GM21526 (cell line): ENCODE measurements at regions not wholly inside any gene's neighbourhood (a gene's known extent, or its start where the extent isn't known, plus 50 kb on each side); places are given as distances from the start of the nearest gene placed in this dataset.

Experiments used
- ATAC-seq: cut with Tn5 transposase; IDR thresholded peaks from one replicate; pipeline ENCODE4 v1.9.1; 2021; ENCODE audit warnings: moderate library complexity; ENCODE audit not compliant: unreplicated experiment, low FRiP score

DNA sequence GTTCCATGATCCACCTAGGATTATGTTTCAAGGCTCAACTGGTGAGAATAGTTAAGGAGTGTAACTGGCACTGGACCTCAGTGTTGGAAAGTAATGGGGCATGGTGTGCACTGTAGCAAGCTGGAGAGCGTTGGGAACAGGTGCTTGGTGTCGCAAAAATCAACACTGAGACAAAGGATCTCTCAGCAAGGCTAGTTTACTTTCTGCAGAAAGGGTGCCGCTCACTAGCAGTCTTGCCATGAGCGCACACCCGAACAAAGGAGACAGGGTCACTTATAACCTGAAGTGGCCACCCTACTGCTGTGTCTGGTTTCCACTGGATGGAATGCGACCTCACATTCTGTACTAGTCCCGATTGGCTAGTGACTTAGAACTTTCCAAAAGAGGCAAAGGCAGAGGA is 133.2 kb downstream of the TMEM17 start:
- no peak for ATAC-seq

GRCh38 chr2:62370321-62371250 is 135.4 kb downstream of the TMEM17 start:
- no peak for ATAC-seq

DNA sequence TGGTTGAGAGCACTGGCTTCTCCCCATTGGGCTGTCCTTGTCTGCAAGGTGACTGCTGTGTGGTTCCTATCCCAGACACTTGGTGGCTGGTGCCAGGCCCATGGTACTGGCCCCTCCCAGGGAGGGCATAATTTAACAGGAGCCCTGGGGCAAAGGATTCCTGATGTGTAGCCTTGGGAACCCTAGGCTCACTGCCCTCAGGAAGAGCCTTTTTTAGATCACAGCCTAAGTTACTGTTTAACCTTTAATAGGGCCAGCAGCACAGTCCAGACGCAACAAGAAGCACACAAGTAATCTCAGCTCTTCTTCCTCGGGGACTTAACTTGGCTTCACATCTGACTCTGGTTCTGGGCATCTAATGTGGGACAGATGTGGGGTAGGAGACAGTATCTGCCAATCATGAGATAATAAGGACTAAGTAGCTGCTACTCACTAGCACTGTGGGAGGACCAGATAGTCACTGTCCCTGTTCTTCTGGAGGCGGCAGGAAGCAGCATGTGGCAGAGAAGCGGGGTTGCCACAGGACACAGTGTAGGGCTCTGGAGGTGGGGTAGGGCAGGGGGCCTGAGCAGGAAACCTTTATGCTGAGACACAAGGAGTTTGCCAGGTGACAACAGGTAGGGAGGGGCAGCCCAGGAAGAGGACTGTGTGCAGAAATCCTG is 136.3 kb downstream of the TMEM17 start:
- ATAC-seq: no peak

DNA sequence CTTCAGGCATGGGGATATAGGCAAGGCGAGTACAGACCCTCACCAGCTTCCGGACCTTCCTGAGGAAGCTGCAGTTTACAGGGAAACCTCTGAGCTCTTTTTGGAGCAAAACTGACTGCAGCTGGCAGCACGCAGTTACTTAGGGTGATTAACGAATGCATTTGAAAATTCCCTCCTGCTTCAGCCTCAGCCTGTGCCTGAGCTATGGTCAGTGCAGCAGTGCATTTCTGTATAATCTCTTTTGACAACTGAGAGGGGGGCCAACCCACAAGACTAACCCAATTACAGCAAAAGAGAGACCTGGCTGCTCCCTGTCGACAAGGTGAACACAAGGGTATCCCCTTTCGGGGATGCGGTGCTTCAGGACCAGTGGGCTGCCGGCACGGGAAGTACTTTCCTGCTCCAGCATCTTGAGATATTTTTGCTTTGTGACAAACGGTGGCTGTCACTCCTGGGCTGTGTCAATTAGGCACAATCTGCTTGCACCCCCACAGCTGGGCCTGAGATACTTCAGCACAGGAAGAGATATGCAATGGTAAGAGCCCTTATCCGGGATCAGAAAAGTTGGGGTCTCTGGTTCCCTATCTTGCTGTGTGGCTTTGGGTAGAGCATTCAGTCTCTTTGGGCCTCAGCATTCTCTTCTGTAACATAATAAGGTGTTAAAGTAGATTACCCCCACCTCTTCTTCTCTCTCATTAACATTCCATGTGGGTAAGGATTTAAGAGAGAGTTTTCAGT is 141.0 kb downstream of the TMEM17 start:
- no peak for ATAC-seq

GRCh38 chr2:62363166-62363565 is 142.8 kb downstream of the TMEM17 start:
- ATAC-seq: peak; percentile 74

GRCh38 chr2:62362561-62362960 is 143.4 kb downstream of the TMEM17 start:
- peak; percentile 50 for ATAC-seq

DNA sequence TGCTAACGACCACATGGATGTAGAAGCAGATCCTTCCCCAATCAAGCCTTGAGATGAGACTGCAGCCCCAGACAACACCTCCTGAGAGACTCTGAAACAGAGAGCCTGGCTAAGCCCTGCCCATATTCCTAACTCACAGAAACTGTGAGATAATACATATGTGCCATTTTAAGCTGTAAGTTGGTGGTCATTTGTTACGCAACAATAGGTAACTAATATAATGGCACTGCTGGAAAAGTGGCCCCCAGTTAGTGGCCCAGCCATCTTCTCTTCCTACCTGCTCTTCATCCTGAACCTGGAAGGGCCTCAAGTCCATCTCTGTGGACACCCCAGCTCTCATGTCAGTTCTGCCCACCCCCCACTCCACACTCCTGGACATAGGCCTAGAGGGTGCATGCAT is 144.0 kb downstream of the TMEM17 start:
- no peak for ATAC-seq

DNA sequence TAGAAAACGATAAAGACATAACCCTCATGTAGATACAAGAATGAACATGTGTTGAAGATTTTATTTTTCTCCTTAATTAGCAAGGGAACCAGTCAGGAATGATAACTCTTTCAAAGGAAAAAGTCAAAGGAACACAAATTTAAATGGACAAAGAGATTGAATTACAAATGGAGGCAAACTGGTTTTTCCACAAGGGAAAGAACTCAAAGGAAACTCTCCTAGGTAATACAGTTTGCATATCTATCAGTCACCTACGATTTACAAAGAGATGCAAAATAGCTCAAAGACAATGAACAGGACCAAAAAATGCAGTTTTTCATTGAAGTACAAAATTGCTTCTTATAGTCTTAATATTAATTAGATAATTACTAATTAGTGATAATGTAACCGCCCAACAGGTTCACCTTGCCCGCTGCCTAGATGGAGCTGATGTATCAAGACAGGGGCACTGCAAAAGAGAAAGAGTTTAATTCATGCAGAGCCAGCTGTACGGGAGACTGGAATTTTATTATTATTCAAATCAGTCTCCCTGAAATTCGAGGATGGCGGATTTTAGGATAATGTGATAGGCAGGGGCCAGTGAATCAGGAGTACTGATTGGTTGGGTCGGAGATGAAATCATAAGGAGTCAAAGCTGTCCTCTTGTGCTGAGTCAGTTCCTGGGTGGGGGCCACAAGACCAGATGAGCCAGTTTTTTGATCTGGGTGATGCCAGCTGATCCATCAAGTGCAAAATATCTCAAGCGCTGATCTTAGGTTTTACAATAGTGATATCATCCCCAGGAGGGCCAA is 151.0 kb downstream of the TMEM17 start:
- ATAC-seq: no peak

DNA sequence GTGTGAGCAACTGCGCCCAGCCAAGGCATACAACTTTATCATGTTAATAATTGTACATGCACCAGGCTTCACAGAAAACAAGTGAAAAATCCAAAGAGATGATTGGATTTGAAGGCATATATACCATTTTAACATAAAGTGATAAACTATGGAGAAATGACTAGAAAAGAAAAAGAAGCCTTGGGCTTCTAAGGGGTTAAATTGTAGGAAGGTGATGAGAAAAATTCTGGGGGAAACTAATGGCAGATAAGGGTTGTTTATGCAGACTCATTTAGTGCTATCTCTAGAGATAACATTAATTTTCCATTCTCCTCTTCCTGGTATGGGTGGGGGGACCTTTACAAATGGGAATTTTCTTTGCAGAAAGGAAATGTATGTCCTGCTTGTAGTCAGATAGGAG is 154.0 kb downstream of the TMEM17 start:
- no peak for ATAC-seq

GRCh38 chr2:62349788-62350187 is 153.9 kb downstream of the B3GNT2 start:
- ATAC-seq: no peak

DNA sequence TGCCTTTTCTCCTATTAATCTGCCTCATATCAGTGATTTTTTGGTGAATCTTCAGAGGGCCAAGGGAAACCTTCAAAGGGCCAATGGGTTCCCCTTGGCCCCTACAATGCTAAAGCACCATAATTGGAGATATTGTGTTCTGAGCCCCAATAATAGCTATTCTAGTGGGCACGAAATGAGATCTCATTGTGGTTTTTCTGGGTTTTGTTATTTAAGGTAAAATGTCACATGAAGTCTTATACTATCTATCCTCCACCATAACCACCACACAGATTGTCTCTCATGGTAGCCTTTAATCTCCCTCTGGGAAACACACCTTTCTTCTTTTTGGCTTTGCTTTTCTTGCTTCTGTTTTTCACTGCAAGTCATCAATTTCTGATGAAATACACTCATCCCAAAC is 152.8 kb downstream of the B3GNT2 start:
- no peak for ATAC-seq

DNA sequence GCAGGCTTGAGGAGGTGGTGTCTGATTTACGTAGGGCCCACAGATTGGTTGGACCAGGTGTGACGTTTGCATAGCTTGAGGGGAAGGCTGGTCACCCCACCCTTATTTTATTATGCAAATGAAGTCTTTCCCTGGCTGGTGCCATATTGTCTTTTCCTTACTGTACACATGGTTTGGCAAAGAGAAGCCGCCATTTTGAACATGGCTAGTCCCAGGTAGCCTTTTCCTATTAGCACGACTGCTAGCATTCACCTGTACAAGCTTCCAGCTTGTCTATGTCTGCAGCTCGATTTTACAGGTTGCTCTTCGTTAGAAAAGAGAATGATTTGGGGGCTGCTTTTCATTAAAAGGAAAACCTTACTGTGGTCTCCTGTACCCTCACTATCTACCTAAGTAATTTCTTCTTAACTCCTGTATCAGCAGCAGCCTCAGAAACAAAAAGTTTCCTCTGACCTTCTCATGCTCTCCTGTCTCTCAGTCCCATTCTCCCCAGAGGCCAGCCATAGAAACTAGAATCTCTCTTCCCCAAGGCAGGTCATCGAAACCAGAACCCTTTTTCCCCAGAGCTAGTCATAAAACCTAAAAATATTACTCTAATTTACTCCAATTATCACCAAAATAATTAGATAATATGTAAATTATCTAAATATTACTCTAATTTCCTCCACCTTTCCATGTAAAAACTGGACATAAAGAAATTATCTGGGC is 151.8 kb downstream of the B3GNT2 start:
- ATAC-seq: no peak

DNA sequence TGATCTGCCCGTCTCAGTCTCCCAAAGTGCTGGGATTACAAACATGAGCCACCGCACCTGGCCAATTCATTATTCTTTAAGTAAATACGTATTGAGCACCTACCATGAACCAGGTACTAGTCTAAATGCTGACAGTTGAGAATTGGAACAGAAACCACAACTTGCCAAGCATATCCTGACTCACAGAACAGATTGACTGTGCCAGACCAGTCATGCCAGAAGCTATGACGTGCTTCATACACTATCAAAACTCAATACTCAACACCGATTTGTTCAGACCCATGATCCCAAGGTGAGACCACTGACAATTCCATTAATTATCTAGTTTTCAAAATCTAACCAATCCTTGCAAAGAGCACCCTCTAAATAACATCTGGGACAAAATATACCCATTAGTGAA is 148.6 kb downstream of the B3GNT2 start:
- ATAC-seq: peak; percentile 57

- ATAC-seq: no peak
Measured at GRCh38 chr2:62343636-62344337, 147.9 kb downstream of the B3GNT2 start.

DNA sequence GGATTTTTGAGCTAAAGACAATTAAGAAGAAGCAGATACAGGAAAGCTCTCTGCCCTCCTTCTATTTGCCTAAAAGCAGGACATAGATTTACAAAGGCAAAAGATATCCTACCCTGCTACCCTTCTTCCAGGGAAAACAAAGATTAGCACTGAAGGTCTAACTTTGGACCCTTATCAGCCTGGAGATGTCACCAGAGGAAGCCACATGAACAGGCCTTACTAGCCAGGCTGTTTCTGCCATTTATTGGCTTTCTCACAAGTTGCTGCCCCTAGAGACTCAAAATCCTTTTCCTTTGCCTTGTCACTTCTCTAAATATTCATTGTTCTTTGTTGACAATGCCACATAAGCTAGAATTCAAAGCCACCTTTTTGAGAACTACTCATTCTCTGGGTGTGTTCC is 147.3 kb downstream of the B3GNT2 start:
- no peak for ATAC-seq

- ATAC-seq: no peak
Measured at GRCh38 chr2:62340994-62341484, 145.1 kb downstream of the B3GNT2 start.

- ATAC-seq: no peak
Measured at GRCh38 chr2:62339837-62340236, 143.9 kb downstream of the B3GNT2 start.

- ATAC-seq: no peak
Measured at GRCh38 chr2:62339413-62339812, 143.5 kb downstream of the B3GNT2 start.

DNA sequence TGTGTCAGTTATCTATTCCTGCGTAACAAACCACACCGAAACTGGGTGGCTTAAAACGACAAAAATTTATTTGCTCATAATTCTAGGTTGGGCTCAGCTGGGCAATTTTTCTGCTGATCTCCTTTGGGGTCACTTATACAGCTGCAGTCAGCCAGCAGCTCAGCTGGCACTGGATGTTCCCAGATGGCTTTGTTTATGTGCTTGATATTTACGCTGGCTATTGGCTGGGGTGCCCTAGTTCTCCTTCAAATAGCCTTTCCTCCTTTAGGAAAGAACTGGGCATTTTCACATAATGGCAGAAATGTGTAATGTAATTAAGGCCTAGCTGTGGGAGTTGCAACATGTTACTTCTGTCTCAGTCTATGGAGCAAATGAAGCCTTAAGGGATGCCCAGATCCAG is 142.2 kb downstream of the B3GNT2 start:
- ATAC-seq: no peak
